Left ventricle myocardium inferior (tissue), 1 donor: ENCODE measurements at regions not wholly inside any gene's neighbourhood (a gene's known extent, or its start where the extent isn't known, plus 50 kb on each side); places are given as distances from the start of the nearest gene placed in this dataset.

Experiments
- DNase-seq: peaks from one replicate; pipeline ENCODE4 v3.0.0-alpha.2; 2020
- H3K27ac ChIP-seq: fragments of 200-600 bp; replicated peaks from 2 replicates; pipeline ENCODE4 v1.8.0; 2021
- H3K27me3 ChIP-seq: fragments of 200-600 bp; 2 replicates; pipeline ENCODE4 v1.8.0; 2021; ENCODE audit warnings: low read depth
- H3K36me3 ChIP-seq: fragments of 200-600 bp; 2 replicates; pipeline ENCODE4 v1.8.0; 2021
- H3K4me1 ChIP-seq: fragments of 200-600 bp; 2 replicates; pipeline ENCODE4 v1.8.0; 2021
- H3K4me3 ChIP-seq: fragments of 200-600 bp; 2 replicates; pipeline ENCODE4 v1.8.0; 2021; ENCODE audit warnings: mild to moderate bottlenecking, moderate library complexity
- H3K9me3 ChIP-seq: fragments of 200-600 bp; replicated peaks from 2 replicates; pipeline ENCODE4 v1.8.0; 2021
- intact Hi-C: fragments of 100-400 bp; cut with micrococcal nuclease; formaldehyde crosslinking; loops from one replicate; pipeline ENCODE4 v1.11.0; 2022
- TF ChIP-seq, protein P1 (sequence below): fragments of 200-600 bp; IDR thresholded peaks from 2 replicates; pipeline ENCODE4 v1.8.0; 2021; ENCODE audit warnings: antibody characterized with exemption, mild to moderate bottlenecking, borderline replicate concordance
- donor health status: DM: no; HTN: yes; CAD: no; lungs with severe emphysema.

DNA sequence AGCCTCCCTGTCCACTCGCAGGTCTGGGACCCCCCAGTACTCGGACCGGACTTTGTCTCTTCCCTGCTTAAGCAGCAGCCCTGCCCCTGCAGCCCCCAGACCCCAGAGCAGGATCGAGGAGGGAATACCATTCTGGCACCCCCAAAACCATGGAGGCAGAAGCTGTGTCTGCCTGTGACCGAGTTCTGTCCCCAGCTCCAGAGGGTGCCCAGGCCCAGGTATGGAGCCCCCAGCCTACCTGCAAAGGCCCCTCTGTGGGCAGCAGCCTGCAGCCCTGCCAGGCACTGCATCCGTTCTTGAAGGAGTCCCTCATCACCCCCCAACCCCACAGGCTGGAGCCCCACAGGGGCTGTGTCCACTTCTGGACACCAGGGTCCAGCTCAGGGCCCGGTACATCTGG, 163.8 kb downstream of the BRD1 start:
- TF ChIP-seq, protein P1, sequence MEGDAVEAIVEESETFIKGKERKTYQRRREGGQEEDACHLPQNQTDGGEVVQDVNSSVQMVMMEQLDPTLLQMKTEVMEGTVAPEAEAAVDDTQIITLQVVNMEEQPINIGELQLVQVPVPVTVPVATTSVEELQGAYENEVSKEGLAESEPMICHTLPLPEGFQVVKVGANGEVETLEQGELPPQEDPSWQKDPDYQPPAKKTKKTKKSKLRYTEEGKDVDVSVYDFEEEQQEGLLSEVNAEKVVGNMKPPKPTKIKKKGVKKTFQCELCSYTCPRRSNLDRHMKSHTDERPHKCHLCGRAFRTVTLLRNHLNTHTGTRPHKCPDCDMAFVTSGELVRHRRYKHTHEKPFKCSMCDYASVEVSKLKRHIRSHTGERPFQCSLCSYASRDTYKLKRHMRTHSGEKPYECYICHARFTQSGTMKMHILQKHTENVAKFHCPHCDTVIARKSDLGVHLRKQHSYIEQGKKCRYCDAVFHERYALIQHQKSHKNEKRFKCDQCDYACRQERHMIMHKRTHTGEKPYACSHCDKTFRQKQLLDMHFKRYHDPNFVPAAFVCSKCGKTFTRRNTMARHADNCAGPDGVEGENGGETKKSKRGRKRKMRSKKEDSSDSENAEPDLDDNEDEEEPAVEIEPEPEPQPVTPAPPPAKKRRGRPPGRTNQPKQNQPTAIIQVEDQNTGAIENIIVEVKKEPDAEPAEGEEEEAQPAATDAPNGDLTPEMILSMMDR: no peak
- Histone ChIP-seq H3K4me3 (no peak overlapping the region), H3K36me3 (no peaks in the 10 kb centered on the region), H3K9me3 (no peaks in the 10 kb centered on the region), H3K27ac (no peak overlapping the region), H3K27me3 (peaks cover 86% of the 10 kb centered on the region), H3K4me1 (peaks cover 39% of the 10 kb centered on the region)
- DNase-seq: no peak
- intact Hi-C loops: no loop called here

DNA sequence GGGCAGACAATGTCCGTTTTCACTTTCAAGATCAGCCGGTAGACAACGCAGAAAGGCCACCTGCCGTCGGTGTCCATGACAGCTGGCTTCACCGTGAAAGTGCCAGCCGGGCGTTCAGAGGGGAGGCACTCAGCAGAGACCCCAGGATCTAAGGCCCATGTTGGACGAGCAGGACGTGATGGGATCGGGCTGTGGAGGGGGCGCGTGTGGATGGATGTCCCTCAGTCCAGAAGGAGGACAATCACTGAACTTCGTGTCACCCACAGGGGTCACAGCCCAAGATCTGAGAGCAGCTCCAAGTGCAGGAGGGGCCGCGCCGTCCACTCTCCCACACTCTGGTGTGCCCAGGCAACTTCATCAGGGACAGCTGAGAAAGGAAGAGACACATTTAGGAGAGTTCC, 164.4 kb downstream of the BRD1 start:
- Histone ChIP-seq H3K4me1 (peaks cover 44% of the 10 kb centered on the region), H3K36me3 (no peaks in the 10 kb centered on the region), H3K27ac (no peak overlapping the region), H3K4me3 (no peak overlapping the region), H3K27me3 (peaks cover 86% of the 10 kb centered on the region), H3K9me3 (no peaks in the 10 kb centered on the region)
- DNase-seq: no peak
- TF ChIP-seq, protein P1: no peak
- intact Hi-C loops: no loop called here

DNA sequence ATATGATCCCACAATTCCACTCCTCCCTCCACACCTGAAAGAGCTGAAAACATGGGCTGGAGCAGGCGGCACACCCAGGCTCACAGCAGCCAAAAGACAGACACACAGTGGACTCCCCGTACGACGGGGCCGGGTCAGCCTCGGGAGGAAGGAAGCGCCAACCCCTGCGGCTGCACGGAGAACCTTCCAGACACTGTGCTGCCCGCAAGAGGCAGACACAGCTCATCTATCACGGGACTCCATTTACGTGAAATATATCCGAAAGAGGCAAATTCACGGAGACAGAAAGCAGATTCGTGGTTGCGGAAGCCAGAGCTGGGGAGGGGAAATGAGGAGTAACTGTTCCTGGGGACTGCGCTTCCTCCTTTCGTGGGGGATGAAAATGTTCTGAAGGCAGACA, 165.0 kb downstream of the BRD1 start:
- intact Hi-C loops: no loop called here
- Histone ChIP-seq H3K36me3 (no peaks in the 10 kb centered on the region), H3K4me3 (no peak overlapping the region), H3K27ac (no peak overlapping the region), H3K4me1 (peaks cover 48% of the 10 kb centered on the region), H3K27me3 (peaks cover 88% of the 10 kb centered on the region), H3K9me3 (no peaks in the 10 kb centered on the region)
- TF ChIP-seq, protein P1: no peak
- DNase-seq: no peak

DNA sequence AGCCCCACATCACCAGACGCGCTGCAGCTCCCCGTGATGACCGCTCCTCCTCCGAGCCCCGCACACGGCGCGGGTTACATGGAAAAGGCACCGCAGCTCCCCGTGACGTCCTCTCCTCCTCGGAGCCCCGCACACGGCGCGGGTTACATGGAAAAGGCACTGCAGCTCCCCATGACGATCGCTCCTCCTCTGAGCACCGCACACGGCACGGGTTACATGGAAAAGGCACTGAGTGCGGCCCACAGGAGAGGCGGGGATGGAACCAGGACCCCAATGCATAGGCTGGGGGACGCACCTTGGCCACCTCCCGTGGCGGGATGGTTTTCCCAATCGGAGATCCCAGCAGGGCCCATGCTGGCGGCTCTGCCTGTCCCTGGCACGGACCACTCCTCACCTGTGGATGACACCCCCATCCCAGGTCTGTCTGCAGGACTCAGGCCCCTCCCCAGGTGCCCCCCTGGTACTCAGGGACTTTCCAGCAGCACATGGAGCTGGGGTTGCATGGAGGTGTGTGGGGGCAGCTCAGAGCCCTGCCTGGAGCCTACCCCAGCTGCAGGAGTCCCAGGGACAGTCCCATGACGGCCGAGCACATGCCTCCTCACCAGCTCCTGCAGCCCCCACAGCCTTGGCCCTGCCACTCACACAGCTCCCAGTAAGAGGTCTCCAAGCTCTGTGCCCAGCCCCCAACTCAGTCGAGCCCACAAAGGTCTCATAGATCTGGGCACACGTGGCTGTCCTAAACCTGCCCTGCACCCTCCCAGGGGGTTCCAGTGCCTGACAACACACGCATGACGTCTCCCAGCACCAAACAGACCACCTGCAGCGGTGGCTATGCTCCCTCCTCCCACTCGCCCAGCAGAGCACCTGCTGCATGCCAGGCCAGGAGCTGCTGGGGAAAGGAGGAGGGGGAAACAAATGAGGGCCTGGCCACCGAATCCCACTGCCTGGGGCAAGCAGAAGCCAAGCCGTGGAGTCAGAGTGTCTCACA, 166.6 kb downstream of the BRD1 start:
- intact Hi-C loops: no loop called here
- Histone ChIP-seq H3K4me3 (no peak overlapping the region), H3K9me3 (no peaks in the 10 kb centered on the region), H3K27me3 (peaks cover 77% of the 10 kb centered on the region), H3K36me3 (no peaks in the 10 kb centered on the region), H3K4me1 (peaks cover 38% of the 10 kb centered on the region), H3K27ac (no peak overlapping the region)
- DNase-seq: no peak
- TF ChIP-seq, protein P1: no peak

DNA sequence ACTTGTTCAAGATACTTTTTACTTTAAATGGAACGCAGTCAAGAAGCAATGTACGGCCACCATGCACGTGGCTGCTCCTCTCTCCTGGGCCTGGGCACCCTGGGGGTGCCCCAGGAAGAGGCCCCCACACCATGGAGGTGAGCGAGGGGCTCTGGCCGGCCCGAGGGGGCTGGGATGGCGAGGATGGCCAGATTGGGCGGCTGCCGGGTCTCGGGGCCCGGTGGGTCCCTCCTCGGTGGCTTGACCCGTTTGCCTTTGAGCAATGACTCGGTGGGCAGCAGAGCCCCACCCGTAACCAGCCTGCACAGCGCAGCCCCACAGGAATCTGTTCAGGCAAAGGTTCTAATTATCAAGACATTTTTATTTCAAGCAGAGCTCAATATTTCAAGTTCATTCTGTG, 167.4 kb downstream of the BRD1 start:
- TF ChIP-seq, protein P1: no peak
- Histone ChIP-seq H3K36me3 (no peaks in the 10 kb centered on the region), H3K4me3 (no peak overlapping the region), H3K4me1 (peaks cover 40% of the 10 kb centered on the region), H3K9me3 (no peaks in the 10 kb centered on the region), H3K27me3 (peaks cover 77% of the 10 kb centered on the region), H3K27ac (no peak overlapping the region)
- DNase-seq: no peak
- intact Hi-C loops: no loop called here
